ENCODE measurements at regions not wholly inside any gene's neighbourhood (a gene's known extent, or its start where the extent isn't known, plus 50 kb on each side); places are given as distances from the start of the nearest gene placed in this dataset.
"Not testable (repeated sequence)": the region's sequence is repeated elsewhere in the genome, so short reads cannot be mapped to it uniquely, and the experiment has no call there.

DNA sequence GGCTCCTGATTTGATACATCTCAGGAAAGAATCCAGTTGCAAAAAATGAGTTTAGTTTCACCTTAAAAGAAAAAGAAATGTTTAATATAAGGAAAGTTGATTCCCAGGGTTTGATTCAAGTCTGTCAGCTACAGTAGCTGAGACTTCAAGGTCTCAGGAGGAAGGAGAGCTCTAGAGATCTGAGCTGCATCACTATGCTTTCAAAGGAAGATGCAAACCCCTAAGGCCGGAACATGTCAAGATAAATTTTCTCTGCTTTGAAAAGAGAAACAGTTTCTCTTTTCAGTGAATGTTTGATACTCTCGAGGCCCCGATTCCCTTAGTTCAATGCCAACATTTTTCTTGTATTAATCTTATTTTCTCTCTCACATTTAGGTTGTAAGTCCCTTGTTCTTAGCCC lies 128.6 kb downstream of the RGPD3 start:
- DNase-seq = no peak

DNA sequence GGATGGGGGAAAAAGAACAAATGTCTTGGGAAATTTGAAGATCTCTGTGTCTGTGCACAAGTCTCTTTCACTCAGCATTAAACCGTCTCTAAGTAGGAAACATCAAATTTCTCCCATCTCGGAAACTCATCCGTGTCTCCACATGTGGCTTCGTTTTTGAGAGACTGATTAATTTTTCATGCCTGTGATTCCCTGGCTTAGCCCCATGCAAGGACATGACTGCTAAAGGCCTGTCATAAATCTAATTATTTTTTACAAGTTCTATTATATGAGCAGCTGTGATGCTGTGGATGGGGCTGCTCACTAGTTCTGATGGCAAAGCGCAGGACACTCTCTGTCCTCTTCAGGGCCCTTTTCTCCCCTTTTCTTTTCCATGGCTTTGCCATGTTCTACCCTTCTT lies 129.1 kb downstream of the RGPD3 start:
- DNase-seq = no peak

DNA sequence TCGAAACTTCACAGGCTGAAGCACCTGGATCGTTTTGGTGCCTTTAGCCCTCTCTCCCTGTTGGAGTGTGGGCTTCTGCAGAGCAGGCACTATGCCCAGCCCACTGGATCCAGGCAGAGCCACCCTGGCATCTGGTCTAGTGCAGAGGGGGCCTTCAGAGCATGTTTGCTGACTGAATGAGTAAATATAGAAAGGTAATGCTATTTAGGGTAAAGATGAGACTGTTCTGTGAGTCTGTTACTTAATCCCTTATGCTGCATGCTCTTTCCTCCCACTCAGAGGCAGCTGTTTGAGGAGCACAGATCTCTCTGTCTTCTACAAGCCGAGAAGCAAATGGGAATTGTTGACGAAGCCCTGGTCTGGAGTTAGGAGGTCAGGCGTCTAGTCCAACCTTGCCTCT lies 130.2 kb downstream of the RGPD3 start:
- DNase-seq = no peak

DNA sequence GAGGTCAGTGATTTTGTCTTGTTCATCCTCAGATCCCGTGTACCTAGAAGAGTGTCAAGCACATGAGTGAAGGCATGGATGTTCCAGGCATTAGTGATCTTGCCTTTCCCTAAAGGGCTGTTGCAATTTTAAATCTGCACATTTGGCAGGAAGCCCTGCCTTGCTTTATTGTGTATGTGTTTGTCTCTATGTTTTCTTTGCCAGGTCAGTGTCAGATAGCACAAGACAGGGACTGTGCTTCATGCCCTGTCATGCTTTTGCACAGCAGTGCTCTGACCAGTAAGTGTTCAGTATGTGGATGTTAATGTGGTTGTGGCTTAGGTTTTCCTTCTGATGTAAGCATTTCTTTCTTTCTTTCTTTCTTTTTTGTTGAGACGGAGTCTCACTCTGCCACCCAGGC lies 131.5 kb downstream of the RGPD3 start:
- no peak for DNase-seq

DNA sequence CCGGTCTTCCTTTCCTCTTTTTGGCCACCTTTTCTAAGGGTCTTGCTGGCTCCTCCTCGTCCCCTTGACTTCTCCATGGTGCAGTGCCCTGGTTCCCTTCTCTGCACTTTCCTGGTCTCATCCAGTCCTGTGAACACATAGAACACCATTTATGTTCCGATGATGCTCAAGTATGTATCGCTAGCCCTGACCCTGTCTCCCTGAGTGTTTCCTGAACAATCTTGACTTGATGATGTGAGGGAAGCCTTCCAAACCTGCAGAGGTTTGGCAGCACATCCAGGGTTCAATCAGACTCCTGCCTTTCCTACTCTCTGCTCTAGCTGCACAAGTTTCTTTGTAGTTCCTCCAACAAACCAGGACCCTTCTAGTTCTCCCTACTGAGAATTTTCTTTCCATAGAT lies 132.1 kb downstream of the RGPD3 start:
- DNase-seq = no peak

DNA sequence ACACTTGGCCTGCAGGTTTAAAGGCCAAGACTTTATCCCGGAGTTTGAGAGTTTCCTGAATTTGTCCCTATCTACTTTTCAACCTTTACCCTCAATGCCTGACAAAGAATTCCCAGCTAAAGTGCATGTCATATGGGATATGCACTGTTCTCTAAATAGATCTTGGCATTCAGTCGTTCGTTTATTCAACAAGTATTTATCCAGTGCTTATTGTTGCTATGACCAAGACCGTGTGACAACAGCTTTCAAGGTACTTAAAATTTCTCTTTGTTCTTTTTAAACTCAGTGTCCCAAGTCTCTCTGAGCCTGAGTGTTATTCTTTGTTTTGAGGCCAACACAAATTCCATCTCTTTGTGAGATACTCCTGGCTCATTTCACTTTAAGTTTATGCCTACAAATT lies 133.4 kb downstream of the RGPD3 start:
- DNase-seq = no peak

DNA sequence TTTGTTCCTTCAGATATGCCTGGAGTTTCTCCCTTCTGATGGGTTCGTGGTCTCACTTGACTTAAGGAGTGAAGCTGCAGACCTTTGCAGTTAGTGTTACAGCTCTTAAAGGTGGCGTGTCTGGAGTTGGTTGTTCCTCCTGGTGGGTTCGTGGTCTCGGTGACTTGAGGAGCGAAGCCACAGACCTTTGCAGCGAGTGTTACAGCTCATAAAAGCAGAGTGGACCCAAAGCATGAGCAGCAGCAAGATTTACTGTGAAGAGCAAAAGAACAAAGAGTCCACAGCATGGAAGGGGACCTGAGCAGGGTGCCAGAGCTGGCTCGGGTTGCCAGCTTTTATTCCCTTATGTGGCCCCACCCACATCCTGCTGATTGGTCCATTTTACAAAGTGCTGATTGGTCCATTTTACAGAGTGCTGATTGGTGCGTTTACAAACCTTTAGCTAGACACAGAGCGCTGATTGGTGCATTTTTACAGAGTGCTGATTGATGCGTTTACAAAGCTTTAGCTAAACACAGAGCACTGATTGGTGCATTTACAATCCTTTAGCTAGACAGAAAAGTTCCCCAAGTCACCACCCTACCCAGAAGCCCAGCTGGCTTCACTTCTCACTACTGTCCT lies 134.8 kb downstream of the RGPD3 start:
- DNase-seq = not testable (repeated sequence)

DNA sequence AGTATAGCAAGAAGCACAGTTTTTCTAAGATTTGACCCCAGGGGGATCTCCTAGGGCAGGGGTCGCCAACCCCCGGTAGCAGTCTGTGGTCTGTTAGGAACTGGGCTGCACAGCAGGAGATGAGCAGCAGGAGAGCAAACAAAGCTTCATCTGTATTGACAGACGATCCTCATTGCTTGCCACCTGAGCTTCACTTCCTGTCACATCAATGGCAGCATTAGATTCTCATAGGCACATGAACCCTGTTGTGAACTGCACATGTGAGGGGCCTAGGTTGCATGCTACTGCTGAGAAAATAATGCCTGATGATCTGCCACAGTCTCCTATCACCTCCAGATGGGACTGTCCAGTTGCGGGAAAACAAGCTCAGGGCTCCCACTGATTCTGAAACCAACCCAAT lies 136.2 kb downstream of the RGPD3 start:
- no peak for DNase-seq

DNA sequence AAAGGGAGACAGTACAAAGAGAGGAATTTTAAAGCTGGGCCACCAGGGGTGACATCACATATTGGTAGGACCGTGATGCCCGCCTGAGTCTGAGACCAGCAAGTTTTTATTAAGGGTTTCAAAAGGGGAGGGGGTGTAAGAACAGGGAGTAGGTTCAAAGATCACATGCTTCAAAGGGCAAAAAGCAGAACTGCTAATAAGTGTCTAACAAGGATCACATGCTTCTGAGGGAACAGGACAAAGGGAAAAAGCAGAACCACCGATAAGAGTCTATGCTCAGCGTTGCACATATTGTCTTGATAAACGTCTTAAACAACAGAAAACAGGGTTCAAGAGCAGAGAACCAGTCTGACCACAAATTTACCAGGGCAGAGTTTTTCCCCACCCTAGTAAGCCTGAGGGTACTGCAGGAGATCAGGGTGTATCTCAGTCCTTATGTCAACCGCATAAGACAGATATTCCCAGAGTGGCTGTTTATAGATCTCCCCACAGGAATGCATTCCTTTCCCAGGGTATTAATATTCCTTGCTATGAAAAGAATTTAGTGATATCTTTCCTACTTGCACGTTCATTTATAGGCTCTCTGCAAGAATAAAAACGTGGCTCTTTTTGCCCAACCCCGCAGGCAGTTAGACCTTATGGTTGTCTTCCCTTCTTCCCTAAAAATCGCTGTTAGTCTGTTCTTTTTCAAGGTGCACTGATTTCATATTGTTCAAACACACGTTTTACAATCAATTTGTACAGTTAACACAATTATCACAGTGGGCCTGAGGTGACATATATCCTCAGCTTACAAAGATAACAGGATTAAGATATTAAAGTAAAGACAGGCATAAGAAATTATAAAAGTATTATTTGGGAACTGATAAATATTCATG lies 136.5 kb upstream of the UXS1 start:
- not testable (repeated sequence) for DNase-seq

DNA sequence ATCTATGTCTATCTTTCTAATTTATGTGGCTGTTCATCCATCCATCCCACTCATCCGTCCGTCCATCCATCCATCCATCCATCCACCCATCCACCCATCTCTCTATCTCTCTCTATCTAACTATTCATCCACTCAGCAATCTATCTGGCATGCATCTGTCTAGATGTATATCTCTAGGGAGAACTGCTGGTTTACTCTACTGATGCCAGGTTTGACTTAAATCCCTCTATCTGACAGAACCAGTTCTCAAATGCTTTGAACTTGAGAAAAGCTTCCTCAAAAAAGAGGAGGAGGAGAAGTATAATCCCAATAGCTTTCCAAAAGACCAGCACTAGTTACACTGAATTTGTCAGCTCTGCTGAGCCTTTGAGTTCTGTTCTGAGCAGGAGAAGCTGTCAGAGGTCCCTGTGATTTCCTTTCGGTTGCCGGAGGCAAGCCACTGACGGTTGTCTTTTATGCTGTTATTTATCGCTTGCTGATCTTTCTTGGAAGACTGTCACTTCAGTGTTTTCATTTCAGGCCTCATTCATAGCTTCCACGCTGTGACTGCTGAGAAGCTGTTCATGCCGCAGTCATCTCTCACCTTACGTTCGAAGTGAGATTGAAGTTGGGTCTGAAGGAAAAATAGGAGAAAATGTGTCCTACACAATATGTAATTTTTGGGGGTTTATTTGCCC lies 129.4 kb upstream of the UXS1 start:
- no peak for DNase-seq

DNA sequence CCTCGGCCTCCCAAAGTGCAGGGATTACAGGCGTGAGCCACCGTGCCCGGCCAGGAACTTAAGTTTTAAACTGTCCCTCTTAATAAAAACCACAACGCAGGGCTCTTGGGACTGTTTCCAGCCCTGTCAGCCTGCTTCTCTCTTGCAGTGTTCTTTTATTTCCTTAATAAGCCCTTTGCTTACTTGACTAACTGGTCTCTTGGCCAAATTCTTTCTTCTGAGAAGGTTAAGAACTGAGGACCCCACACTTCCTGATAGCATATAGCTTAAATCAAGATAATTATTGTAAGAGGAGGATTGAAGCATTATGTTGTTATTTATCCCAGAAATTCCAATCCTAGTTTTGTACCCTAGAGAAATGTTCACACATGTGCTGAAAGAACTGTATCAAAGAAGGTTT lies 128.2 kb upstream of the UXS1 start:
- DNase-seq = no peak

DNA sequence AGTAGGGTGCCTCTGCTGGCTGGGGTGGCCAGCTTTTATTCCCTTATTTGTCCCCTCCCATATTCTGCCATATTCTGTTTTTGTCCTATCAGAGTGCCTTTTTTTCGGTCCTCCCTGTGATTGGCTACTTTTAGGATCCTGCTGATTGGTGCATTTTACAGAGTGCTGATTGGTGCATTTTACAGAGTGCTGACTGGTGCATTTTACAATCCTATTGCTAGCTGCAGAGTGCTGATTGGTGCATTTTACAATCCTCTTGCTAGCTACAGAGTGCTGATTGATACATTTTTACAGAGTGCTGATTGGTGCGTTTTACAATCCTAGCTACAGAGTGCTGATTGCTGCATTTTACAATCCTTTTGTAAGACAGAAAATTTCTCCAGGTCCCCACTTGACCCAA lies 126.3 kb upstream of the UXS1 start:
- not testable (repeated sequence) for DNase-seq

DNA sequence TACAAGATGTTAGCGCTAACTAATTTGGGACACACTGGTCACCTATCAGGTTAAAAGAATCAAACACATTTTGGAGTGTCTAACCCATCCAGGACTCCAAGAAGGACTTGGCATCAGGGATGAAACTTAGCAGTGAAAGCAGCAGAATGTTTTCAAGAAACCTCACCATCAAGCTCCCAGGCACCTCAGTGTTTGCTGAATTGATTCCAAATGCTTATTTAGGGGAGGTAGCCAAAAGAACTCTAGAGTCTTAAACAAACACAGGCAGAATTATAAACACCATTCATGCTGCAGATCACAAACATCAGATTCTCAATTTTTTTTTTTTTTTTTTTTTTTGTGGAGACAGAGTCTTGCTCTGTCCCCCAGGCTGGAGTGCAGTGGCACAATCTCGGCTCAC lies 122.8 kb upstream of the UXS1 start:
- no peak for DNase-seq

DNA sequence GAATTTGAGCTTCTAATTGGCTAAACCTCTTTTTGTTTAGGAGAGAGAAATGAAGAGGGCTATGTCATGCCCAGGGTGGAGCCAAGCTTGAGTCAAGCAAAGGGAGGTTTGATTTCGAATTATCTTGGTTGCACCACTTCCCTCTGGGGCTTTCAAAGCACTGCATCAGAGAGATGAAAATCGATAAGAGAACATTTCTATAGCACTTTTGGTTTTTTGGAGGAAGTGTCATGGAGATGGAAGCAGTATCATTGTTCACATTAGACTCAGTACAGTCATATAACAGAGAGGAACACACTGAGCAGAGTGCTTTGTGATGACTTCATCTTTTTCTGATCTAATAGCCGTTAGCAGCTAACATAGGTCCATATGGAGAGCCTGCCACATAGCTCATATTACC lies 120.3 kb upstream of the UXS1 start:
- DNase-seq = no peak

DNA sequence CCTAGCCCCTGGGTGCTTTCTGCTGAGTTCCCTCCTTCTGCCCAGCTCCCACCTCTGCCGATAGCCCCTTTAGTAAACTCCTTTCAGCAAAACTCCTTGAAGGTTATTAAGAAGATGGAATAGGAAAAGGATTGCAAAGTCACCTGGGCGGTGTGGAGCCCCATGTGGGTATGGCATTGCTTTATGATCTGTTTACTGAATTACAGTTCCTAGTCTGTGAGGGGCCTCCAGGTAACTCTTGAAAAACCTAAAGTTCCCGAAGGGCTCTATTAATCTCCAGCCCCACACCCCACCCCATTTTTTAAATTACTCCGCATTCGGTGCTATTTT lies 116.9 kb upstream of the UXS1 start:
- DNase-seq = no peak

DNA sequence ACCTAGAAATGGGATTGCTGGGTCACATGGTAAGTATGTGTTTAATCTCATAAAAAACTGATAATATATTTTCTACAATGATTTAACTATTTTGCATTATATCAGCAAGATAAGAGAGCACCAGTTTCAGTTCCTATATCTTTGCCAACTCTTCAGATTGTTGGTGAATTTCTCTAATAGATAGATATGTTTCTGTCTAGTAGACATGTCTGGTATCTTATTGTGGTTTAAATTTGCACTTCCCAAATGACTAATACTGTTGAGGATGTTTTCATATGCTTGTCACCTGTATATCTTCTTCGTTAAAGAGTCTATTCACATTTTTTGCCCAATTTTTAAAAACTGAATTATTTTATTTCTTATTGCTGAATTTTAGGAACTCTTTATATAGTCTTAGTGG lies 113.8 kb upstream of the UXS1 start:
- no peak for DNase-seq

DNA sequence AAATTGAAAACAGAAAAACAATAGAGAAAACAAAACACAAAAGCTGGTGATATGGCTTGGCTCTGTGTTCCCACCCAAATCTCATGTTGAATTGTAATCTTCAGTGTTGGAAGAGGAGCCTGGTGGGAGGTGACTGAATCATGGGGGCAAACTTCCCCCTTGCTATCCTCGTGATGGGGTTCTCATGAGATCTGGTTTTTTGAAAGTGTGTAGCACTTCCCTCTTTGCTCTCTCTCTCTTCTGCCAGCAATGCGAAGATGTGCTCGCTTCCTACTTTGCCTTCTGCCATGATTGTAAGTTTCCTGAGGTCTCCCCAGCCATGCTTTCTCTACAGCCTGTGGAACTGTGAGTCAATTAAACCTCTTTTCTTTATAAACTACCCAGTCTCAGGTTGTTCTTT lies 112.3 kb upstream of the UXS1 start:
- no peak for DNase-seq

DNA sequence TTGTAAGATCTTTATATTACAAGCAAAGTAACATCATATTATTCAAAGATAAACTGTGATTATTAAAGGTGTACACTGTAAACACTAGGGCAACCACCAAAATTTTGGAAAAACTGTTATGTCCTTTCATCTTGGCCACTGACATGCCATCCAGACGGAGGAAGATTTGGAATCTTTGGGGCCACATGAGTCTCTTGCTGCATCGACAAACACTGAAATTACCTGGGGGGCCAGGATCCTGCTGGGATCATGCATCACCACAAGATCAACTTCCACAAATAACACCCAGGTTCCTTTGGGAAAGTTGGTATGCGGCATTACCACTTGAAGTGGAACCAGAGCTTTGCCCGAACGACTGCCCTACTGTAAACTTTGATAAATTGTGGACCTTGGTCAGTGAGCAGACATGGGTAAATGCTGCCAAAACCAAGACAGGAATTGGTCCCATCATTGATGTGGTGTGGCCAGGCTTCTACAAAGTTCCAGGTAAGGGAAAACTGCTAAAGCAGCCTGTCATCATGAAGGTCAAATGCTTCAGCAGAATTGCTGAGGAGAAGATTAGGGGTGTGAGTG lies 110.6 kb upstream of the UXS1 start:
- DNase-seq = no peak

DNA sequence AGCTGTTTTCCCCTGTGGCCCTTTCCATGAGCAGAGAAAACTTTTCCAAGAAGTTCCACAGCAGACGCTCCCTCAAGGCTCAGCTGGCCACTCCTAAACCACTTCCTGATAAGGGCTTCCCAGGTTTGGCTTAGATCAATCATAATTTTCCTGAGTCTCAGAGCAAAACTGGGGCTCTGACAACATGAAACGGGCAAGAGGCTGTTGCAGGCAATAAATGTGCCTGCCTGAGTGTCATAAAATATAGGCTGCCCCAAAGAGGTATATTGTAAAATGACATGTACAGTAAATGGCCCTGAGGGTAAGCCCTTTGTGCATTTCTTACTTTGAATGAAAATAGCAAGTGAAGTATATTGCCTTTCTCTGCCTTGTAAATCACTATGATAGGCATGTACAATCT lies 105.6 kb upstream of the UXS1 start:
- DNase-seq = no peak

DNA sequence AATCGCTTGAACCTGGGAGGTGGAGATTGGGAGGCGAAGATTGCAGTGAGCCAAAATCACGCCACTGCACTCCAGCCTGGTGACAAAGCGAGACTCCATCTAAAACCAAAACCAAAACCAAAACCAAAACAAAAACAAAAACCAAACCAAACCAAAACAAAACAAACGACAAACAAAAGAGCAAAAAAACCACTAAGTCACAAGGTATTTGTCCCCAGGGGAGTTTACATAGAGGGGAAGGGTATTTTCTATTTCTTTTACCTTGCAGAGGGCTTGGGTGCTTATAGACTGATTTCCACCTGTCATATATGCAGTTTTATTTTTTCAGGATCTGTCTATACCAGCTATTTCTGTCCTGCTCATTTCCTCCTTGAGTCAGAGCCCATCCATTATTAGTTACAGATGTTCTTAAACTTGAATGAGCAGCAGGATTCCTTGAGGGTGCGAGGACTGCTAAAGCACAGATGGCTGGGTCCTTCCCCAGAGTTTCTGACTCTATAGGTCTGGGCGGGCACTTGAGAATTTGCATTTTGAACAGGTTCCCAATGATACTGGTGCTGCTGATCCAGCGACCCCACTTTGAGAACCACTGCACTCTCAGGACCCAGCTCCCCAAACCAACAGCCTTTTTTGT lies 102.2 kb upstream of the UXS1 start:
- DNase-seq = no peak

DNA sequence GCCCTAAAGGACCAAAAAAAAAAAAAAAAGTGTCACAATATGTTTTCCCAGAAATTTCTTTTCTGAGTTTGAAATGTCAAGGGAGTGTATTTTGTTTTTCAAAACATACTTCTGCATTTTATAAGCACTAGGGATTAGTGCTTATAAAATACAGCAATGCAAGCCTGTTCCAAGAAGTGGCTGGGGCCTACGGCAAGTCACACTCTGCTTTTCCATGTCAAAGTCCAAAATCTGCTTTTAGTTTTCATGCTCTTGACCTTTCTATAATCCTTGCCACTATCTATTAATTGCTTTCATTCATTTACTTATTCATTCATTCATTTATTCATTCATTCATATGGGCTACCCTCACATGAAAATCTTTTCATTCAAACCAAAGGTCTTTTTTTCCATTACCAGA lies 100.1 kb upstream of the UXS1 start:
- no peak for DNase-seq

DNA sequence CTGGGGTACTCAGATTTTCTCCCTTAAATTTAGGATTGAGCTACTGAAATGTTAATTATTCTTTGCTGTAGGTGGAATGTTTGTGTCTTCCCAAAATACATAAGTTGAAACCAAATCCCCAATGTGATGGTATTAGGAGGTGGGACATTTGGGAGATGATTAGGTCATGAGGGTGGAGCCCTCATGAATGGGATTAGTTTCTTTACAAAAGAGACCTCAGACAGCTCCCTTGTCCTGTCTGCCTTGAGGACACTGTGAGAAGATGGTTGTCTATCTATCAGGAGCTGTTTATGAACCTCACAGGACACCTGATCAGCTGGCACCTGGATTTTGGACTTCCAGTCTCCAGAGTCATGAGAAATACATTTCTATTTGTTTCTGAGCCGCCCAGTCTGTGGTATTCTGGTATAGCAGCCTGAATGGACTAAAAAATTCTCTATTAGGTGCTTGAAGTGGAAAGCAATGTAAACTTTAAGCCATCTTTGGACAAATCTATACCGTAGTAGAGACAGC lies 99.2 kb upstream of the UXS1 start:
- no peak for DNase-seq

DNA sequence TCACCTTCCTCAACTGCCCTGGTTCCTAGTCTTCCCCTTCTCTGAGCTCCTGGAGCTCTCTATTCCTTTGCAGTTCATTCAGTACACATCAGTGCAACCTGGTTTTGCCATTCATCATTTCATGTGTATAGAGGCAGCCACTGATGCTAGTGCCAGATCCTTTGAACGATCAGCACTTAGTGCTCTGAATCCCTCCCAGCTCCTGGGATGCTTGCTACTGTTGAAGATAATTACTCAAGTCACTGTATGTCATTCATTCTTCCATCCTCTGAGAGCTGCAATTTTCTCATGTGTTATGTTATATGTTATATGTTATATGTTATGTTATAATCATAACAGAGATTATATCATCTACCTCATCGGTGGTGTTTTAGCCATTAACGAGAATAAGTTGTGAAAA lies 98.5 kb upstream of the UXS1 start:
- DNase-seq = no peak

Measured in NCI-H526 treated with DMSO at 0.1 percent for 48 hours (cell line).